ENCODE measurements at regions not wholly inside any gene's neighbourhood (a gene's known extent, or its start where the extent isn't known, plus 50 kb on each side); places are given as distances from the start of the nearest gene placed in this dataset.

DNA sequence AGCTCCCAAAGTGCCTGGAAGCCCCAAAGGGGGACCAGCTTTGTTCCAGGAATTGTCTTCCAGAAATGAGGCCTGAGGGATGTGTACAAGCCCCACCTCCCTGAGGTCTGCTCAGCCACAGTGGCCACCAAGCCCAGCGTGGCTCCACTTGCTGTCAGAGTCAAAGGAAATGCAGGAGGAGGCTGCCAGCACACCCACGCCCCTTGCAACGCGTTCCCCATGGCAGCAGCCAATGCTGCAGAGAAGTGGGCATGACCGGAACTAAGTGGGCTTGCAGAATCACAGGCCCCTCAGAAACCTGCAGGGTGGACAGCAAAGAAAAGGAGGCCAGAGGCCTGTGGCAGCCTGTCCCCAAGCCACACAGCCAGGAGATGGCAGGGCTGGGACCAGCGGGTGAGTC is 320.8 kb downstream of the FOXL1 start:
- no peak overlapping the region for H3K23ac ChIP-seq (ENCODE audit: low read depth, low read length, poor library complexity)
- no peak overlapping the region for H3K9ac ChIP-seq (ENCODE audit: low read depth, low read length, poor library complexity)
- no peaks in the 10 kb centered on the region for H3K36me3 ChIP-seq (replicated peaks in 1 of 2; ENCODE audit: control insufficient read depth in 2 of 2, insufficient read depth in 2 of 2, low read length in 2 of 2)
- H2AFZ ChIP-seq (ENCODE audit: low read length): no peak overlapping the region
- H3K4me2 ChIP-seq (ENCODE audit: insufficient read depth, low read length, poor library complexity, severe bottlenecking): no peak overlapping the region
- peaks cover 0 to 12% (median 0%) of the 10 kb centered on the region in 3 experiments for H3K27me3 ChIP-seq (ENCODE audit: control insufficient read depth in 3 of 3, insufficient read depth in 3 of 3, low read depth in 1 of 3, low read length in 3 of 3)
- H3K9me3 ChIP-seq (replicated peaks in 1 of 2; ENCODE audit: control insufficient read depth in 2 of 2, insufficient read depth in 1 of 2, low read depth in 1 of 2, low read length in 2 of 2): no peaks in the 10 kb centered on the region
- no peaks in the 10 kb centered on the region for H3K79me1 ChIP-seq (ENCODE audit: low read depth, low read length)
- H3K4me3 ChIP-seq (ENCODE audit: low read length in 2 of 2): no peak overlapping the region
- H3K4me1 ChIP-seq (ENCODE audit: control insufficient read depth in 2 of 2, insufficient read depth in 1 of 2, low read depth in 1 of 2, low read length in 2 of 2): peaks cover 0 to 7% of the 10 kb centered on the region in 2 donors
- H2AK5ac ChIP-seq (ENCODE audit: low read depth, low read length): peak overlapping the region; percentile 3
- no peak overlapping the region for H2BK120ac ChIP-seq (ENCODE audit: low read depth, low read length)
- H4K8ac ChIP-seq (ENCODE audit: low read depth, low read length): no peak overlapping the region
- H4K91ac ChIP-seq (ENCODE audit: low read depth, low read length, poor library complexity): no peak overlapping the region
- no peak overlapping the region for H2BK15ac ChIP-seq (ENCODE audit: low read length)
- no peak for DNase-seq (ENCODE audit: low spot score)
- H2BK12ac ChIP-seq (ENCODE audit: low read length): no peak overlapping the region
- no peak overlapping the region for H3K4ac ChIP-seq (ENCODE audit: low read length)
- no CpG with 5 or more reads among the region's 6 CpGs for WGBS, 2 donors (ENCODE audit: extremely low coverage in 2 of 2, insufficient read length in 2 of 2, insufficient replicate concordance in 1 of 2)
- peak overlapping the region; percentile 3 for H3K14ac ChIP-seq (ENCODE audit: low read length)
- H3K27ac ChIP-seq (replicated peaks; ENCODE audit: low read length): no peak overlapping the region
- H2BK5ac ChIP-seq (ENCODE audit: low read length): no peak overlapping the region
- peak overlapping the region; percentile 15 for H3K18ac ChIP-seq (ENCODE audit: low read length)

DNA sequence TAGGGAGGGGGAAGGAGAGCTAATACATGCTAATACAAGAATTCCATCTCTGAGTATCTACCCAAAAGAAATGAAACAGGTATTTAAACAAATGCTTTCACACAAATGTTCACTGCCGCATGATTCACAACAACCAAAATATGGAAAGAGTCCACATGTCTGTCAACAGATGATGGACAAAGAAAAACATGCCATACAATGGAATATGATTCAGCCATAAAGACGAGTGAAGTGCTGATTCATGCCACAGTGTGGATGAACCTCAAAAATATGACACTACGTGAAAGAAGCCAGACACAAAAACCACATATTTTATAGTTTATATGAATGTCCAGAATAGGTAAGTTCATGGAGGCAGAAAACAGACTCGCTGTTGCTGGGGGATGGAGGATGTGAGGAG is 321.4 kb downstream of the FOXL1 start:
- Histone ChIP-seq H3K4me1 (ENCODE audit: control insufficient read depth in 2 of 2, insufficient read depth in 1 of 2, low read depth in 1 of 2, low read length in 2 of 2) (peaks cover 0 to 7% of the 10 kb centered on the region in 2 donors), H3K4ac (ENCODE audit: low read length) (no peak overlapping the region), H2BK120ac (ENCODE audit: low read depth, low read length) (no peak overlapping the region), H3K9ac (ENCODE audit: low read depth, low read length, poor library complexity) (no peak overlapping the region), H3K9me3 (replicated peaks in 1 of 2; ENCODE audit: control insufficient read depth in 2 of 2, insufficient read depth in 1 of 2, low read depth in 1 of 2, low read length in 2 of 2) (no peaks in the 10 kb centered on the region), H3K23ac (ENCODE audit: low read depth, low read length, poor library complexity) (no peak overlapping the region), H3K27me3 (ENCODE audit: control insufficient read depth in 3 of 3, insufficient read depth in 3 of 3, low read depth in 1 of 3, low read length in 3 of 3) (peaks cover 0 to 8% (median 0%) of the 10 kb centered on the region in 3 experiments), H3K36me3 (replicated peaks in 1 of 2; ENCODE audit: control insufficient read depth in 2 of 2, insufficient read depth in 2 of 2, low read length in 2 of 2) (no peaks in the 10 kb centered on the region), H3K79me1 (ENCODE audit: low read depth, low read length) (no peaks in the 10 kb centered on the region), H3K4me2 (ENCODE audit: insufficient read depth, low read length, poor library complexity, severe bottlenecking) (no peak overlapping the region), H3K14ac (ENCODE audit: low read length) (no peak overlapping the region), H2AFZ (ENCODE audit: low read length) (no peak overlapping the region), H2AK5ac (ENCODE audit: low read depth, low read length) (no peak overlapping the region), H4K91ac (ENCODE audit: low read depth, low read length, poor library complexity) (no peak overlapping the region), H2BK5ac (ENCODE audit: low read length) (no peak overlapping the region), H2BK12ac (ENCODE audit: low read length) (no peak overlapping the region), H3K27ac (replicated peaks; ENCODE audit: low read length) (no peak overlapping the region), H3K18ac (ENCODE audit: low read length) (no peak overlapping the region), H2BK15ac (ENCODE audit: low read length) (no peak overlapping the region), H4K8ac (ENCODE audit: low read depth, low read length) (no peak overlapping the region), H3K4me3 (ENCODE audit: low read length in 2 of 2) (no peak overlapping the region)
- DNase-seq (ENCODE audit: low spot score): no peak
- no CpG with 5 or more reads among the region's 4 CpGs for WGBS, 2 donors (ENCODE audit: extremely low coverage in 2 of 2, insufficient read length in 2 of 2, insufficient replicate concordance in 1 of 2)

DNA sequence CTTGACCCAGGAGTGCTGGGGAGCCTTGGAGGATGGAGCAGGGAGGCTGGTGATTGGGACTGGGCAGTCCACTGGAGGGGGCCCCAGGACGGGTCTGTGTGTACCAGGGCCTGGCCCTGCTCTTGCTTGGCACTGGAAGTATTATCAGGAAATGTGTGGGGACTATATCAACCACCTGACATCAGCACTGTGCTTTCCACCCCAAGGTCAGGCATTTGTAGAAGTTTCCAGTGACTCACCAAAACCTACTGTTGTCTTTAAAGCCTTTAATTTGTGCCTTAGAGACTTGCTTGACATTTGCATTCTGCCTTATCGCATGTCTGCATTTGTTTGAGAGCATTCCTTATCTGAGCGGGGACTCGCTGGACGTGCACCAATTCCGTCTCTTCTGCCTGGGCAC is 323.1 kb downstream of the FOXL1 start:
- peak overlapping the region; percentile 21 for H2AK5ac ChIP-seq (ENCODE audit: low read depth, low read length)
- H3K18ac ChIP-seq (ENCODE audit: low read length): peak overlapping the region; percentile 40
- WGBS, 2 donors (ENCODE audit: extremely low coverage in 2 of 2, insufficient read length in 2 of 2, insufficient replicate concordance in 1 of 2): no CpG with 5 or more reads among the region's 6 CpGs

DNA sequence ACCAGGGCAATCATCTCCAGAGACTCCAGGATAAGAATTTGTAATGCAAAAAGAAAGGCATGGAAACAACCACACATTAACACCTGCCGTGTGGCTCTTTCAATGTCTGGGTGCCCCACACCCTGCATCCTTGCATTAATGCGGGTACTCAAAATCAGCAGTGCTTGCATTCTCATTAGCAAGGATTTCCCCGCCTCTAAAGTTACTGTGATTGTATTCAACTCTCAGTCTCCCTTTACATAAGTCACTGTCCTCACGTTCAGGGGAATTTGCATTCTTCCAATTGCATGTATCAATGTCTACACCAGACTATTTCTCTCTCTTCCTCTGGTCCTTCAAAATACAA is 324.3 kb downstream of the FOXL1 start:
- no peak for DNase-seq (ENCODE audit: low spot score)
- Histone ChIP-seq H3K18ac (ENCODE audit: low read length) (no peak overlapping the region), H2BK12ac (ENCODE audit: low read length) (no peak overlapping the region), H3K14ac (ENCODE audit: low read length) (no peak overlapping the region), H2BK15ac (ENCODE audit: low read length) (no peak overlapping the region), H2BK120ac (ENCODE audit: low read depth, low read length) (no peak overlapping the region), H3K36me3 (replicated peaks in 1 of 2; ENCODE audit: control insufficient read depth in 2 of 2, insufficient read depth in 2 of 2, low read length in 2 of 2) (no peaks in the 10 kb centered on the region), H3K9me3 (replicated peaks in 1 of 2; ENCODE audit: control insufficient read depth in 2 of 2, insufficient read depth in 1 of 2, low read depth in 1 of 2, low read length in 2 of 2) (no peaks in the 10 kb centered on the region), H3K23ac (ENCODE audit: low read depth, low read length, poor library complexity) (no peak overlapping the region), H3K4me1 (ENCODE audit: control insufficient read depth in 2 of 2, insufficient read depth in 1 of 2, low read depth in 1 of 2, low read length in 2 of 2) (no peaks in the 10 kb centered on the region), H4K91ac (ENCODE audit: low read depth, low read length, poor library complexity) (no peak overlapping the region), H3K4me2 (ENCODE audit: insufficient read depth, low read length, poor library complexity, severe bottlenecking) (no peak overlapping the region), H3K4ac (ENCODE audit: low read length) (no peak overlapping the region), H2AFZ (ENCODE audit: low read length) (no peak overlapping the region), H3K27ac (replicated peaks; ENCODE audit: low read length) (no peak overlapping the region), H2BK5ac (ENCODE audit: low read length) (no peak overlapping the region), H3K9ac (ENCODE audit: low read depth, low read length, poor library complexity) (no peak overlapping the region), H2AK5ac (ENCODE audit: low read depth, low read length) (no peak overlapping the region), H3K79me1 (ENCODE audit: low read depth, low read length) (no peaks in the 10 kb centered on the region), H3K4me3 (ENCODE audit: low read length in 2 of 2) (no peak overlapping the region), H3K27me3 (ENCODE audit: control insufficient read depth in 3 of 3, insufficient read depth in 3 of 3, low read depth in 1 of 3, low read length in 3 of 3) (peaks cover 0 to 6% (median 0%) of the 10 kb centered on the region in 3 experiments), H4K8ac (ENCODE audit: low read depth, low read length) (no peak overlapping the region)
- no CpG with 5 or more reads among the region's 4 CpGs for WGBS, 2 donors (ENCODE audit: extremely low coverage in 2 of 2, insufficient read length in 2 of 2, insufficient replicate concordance in 1 of 2)

More for the DNA sequence above, 323.1 kb downstream of the FOXL1 start:
- Histone ChIP-seq H3K14ac (ENCODE audit: low read length) (no peak overlapping the region), H3K27me3 (ENCODE audit: control insufficient read depth in 3 of 3, insufficient read depth in 3 of 3, low read depth in 1 of 3, low read length in 3 of 3) (peaks cover 0 to 11% (median 0%) of the 10 kb centered on the region in 3 experiments), H3K4me2 (ENCODE audit: insufficient read depth, low read length, poor library complexity, severe bottlenecking) (no peak overlapping the region), H2BK15ac (ENCODE audit: low read length) (no peak overlapping the region), H3K4me3 (ENCODE audit: low read length in 2 of 2) (no peak overlapping the region), H4K91ac (ENCODE audit: low read depth, low read length, poor library complexity) (no peak overlapping the region), H2BK5ac (ENCODE audit: low read length) (no peak overlapping the region), H3K9ac (ENCODE audit: low read depth, low read length, poor library complexity) (no peak overlapping the region), H3K9me3 (replicated peaks in 1 of 2; ENCODE audit: control insufficient read depth in 2 of 2, insufficient read depth in 1 of 2, low read depth in 1 of 2, low read length in 2 of 2) (no peaks in the 10 kb centered on the region), H3K27ac (replicated peaks; ENCODE audit: low read length) (no peak overlapping the region), H3K4me1 (ENCODE audit: control insufficient read depth in 2 of 2, insufficient read depth in 1 of 2, low read depth in 1 of 2, low read length in 2 of 2) (peaks cover 0 to 6% of the 10 kb centered on the region in 2 donors), H2BK120ac (ENCODE audit: low read depth, low read length) (peak overlapping the region; percentile 35), H4K8ac (ENCODE audit: low read depth, low read length) (no peak overlapping the region), H3K79me1 (ENCODE audit: low read depth, low read length) (no peaks in the 10 kb centered on the region), H2AFZ (ENCODE audit: low read length) (no peak overlapping the region), H3K4ac (ENCODE audit: low read length) (no peak overlapping the region), H2BK12ac (ENCODE audit: low read length) (no peak overlapping the region), H3K23ac (ENCODE audit: low read depth, low read length, poor library complexity) (peak overlapping the region; percentile 29), H3K36me3 (replicated peaks in 1 of 2; ENCODE audit: control insufficient read depth in 2 of 2, insufficient read depth in 2 of 2, low read length in 2 of 2) (no peaks in the 10 kb centered on the region)
- no peak for DNase-seq (ENCODE audit: low spot score)
